SK-N-SH treated with all-trans-retinoic acid at 6 μM for 48 hours (cell line): ENCODE measurements at regions not wholly inside any gene's neighbourhood (a gene's known extent, or its start where the extent isn't known, plus 50 kb on each side); places are given as distances from the start of the nearest gene placed in this dataset.

Source experiments
- ATAC-seq: fragments of 200-7000 bp; cut with Tn5 transposase; 3 replicates; pipeline ENCODE4 v1.9.1; 2020; ENCODE audit warnings: mild to moderate bottlenecking, moderate library complexity
- ARNTL ChIP-seq: fragments of 450-650 bp; formaldehyde crosslinking; IDR thresholded peaks from 2 replicates; pipeline ENCODE4 v1.5.0; 2020; ENCODE audit warnings: low read depth, mild to moderate bottlenecking, moderate library complexity, borderline replicate concordance
- BACH2 ChIP-seq: fragments of 250-450 bp; sonication (Bioruptor Pico); IDR thresholded peaks from 2 replicates; pipeline ENCODE4 v1.9.0; 2021; ENCODE audit warnings: mild to moderate bottlenecking, borderline replicate concordance
- CSRNP3 ChIP-seq: fragments of 250-450 bp; sonication (Bioruptor Pico); IDR thresholded peaks from 2 replicates; pipeline ENCODE4 v1.5.1; 2021; ENCODE audit warnings: mild to moderate bottlenecking, moderate library complexity
- ESRRG ChIP-seq: fragments of 250-450 bp; sonication (Bioruptor Pico); IDR thresholded peaks from 2 replicates; pipeline ENCODE4 v1.6.1; 2021; ENCODE audit warnings: mild to moderate bottlenecking
- GLIS3 ChIP-seq: fragments of 250-450 bp; sonication (Bioruptor Pico); IDR thresholded peaks from 2 replicates; pipeline ENCODE4 v1.5.0; 2020; ENCODE audit warnings: mild to moderate bottlenecking, moderate library complexity
- ISL1 ChIP-seq: fragments of 250-450 bp; sonication (Bioruptor Pico); IDR thresholded peaks from 2 replicates; pipeline ENCODE4 v2.1.2; 2022; ENCODE audit warnings: mild to moderate bottlenecking, moderate library complexity
- OSR1 ChIP-seq: fragments of 250-450 bp; sonication (Bioruptor Pico); IDR thresholded peaks from 2 replicates; pipeline ENCODE4 v1.8.0; 2022; ENCODE audit warnings: moderate library complexity, mild to moderate bottlenecking, inconsistent platforms
- PATZ1 ChIP-seq: fragments of 250-450 bp; sonication (Bioruptor Pico); IDR thresholded peaks from 2 replicates; pipeline ENCODE4 v1.8.0; 2020; ENCODE audit warnings: mild to moderate bottlenecking, moderate library complexity, borderline replicate concordance
- POU6F1 ChIP-seq: fragments of 250-450 bp; sonication (Bioruptor Pico); IDR thresholded peaks from 2 replicates; pipeline ENCODE4 v1.8.0; 2021; ENCODE audit warnings: low read depth, mild to moderate bottlenecking, moderate library complexity, borderline replicate concordance
- PPARA ChIP-seq: fragments of 250-450 bp; sonication (Bioruptor Pico); IDR thresholded peaks from 2 replicates; pipeline ENCODE4 v1.5.0; 2020; ENCODE audit warnings: mild to moderate bottlenecking, borderline replicate concordance
- RARB ChIP-seq: fragments of 250-450 bp; sonication (Bioruptor Pico); IDR thresholded peaks from 2 replicates; pipeline ENCODE4 v1.8.0; 2021; ENCODE audit warnings: mild to moderate bottlenecking, moderate library complexity
- SNAI2 ChIP-seq: fragments of 250-450 bp; sonication (Bioruptor Pico); IDR thresholded peaks from 2 replicates; pipeline ENCODE4 v1.5.0; 2020; ENCODE audit warnings: mild to moderate bottlenecking, moderate library complexity
- TCF4 ChIP-seq: fragments of 250-450 bp; sonication (Bioruptor Pico); IDR thresholded peaks from 2 replicates; pipeline ENCODE4 v1.8.0; 2021; ENCODE audit warnings: mild to moderate bottlenecking, moderate library complexity, borderline replicate concordance
- TOX ChIP-seq: fragments of 250-450 bp; sonication (Bioruptor Pico); IDR thresholded peaks from 2 replicates; pipeline ENCODE4 v1.8.0; 2021; ENCODE audit warnings: mild to moderate bottlenecking, moderate library complexity, borderline replicate concordance
- ZC3H10 ChIP-seq: fragments of 250-450 bp; sonication (Bioruptor Pico); IDR thresholded peaks from 2 replicates; pipeline ENCODE4 v1.5.1; 2021; ENCODE audit warnings: mild to moderate bottlenecking, moderate library complexity
- ZFP3 ChIP-seq: fragments of 250-450 bp; sonication (Bioruptor Pico); IDR thresholded peaks from 2 replicates; pipeline ENCODE4 v1.5.0; 2020; ENCODE audit warnings: mild to moderate bottlenecking, moderate library complexity
- ZFP30 ChIP-seq: fragments of 450-650 bp; formaldehyde crosslinking; IDR thresholded peaks from 2 replicates; pipeline ENCODE4 v1.5.0; 2022; ENCODE audit warnings: mild to moderate bottlenecking, moderate library complexity
- ZNF8 ChIP-seq: fragments of 450-650 bp; formaldehyde crosslinking; IDR thresholded peaks from 2 replicates; pipeline ENCODE4 v1.5.0; 2020; ENCODE audit warnings: mild to moderate bottlenecking, moderate library complexity
- TF ChIP-seq, protein P1 (sequence below): fragments of 250-450 bp; sonication (Bioruptor Pico); IDR thresholded peaks from 2 replicates; pipeline ENCODE4 v1.5.0; 2020; ENCODE audit warnings: mild to moderate bottlenecking, moderate library complexity
- TF ChIP-seq, protein P2 (sequence below): fragments of 250-450 bp; sonication (Bioruptor Pico); IDR thresholded peaks from 2 replicates; pipeline ENCODE4 v1.5.1; 2020; ENCODE audit warnings: low read depth, mild to moderate bottlenecking, moderate library complexity

DNA sequence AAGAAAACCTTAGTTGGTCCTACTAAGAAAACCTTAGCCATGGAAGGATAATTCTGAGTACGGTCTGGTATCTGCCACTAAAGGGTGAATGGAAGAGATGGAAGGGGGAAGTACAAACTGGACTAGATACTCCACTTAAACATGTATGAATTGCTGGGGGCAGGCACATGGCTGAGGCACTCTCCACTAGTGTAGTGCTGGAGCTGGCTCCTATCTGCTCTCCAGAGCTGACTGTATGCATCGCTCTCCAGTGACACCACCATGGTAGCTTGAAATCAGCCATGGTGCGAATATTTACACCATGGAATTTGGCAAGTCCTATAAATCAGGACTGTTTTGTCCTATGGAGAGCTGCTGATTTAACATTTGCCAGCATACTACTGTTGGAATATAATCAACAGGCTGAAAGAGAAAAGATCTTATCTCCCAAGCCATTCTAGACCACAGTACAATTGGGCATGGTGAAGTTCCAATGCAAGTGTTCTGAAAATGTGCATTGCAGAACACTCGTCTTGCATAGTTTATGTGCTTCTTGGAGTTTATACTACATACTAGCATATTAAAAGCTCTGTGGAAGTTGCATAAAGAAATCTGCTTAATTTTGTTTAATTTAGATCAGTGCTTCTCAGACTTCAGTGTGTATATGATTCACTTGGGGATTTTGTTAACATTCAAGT is 277.4 kb downstream of the TDRD15 start:
- TF ChIP-seq PPARA (CRISPR knock-in tag) (no peak), ISL1 (no peak), GLIS3 (CRISPR knock-in tag) (no peak), ZFP30 (CRISPR knock-in tag) (no peak), ESRRG (CRISPR knock-in tag) (no peak), ZC3H10 (CRISPR knock-in tag) (no peak), POU6F1 (CRISPR knock-in tag) (no peak), SNAI2 (no peak), TCF4 (no peak), ZFP3 (CRISPR knock-in tag) (no peak), TOX (no peak), PATZ1 (CRISPR knock-in tag) (no peak), OSR1 (CRISPR knock-in tag) (no peak), BACH2 (CRISPR knock-in tag) (no peak)
- no peak for ATAC-seq

- TF ChIP-seq, protein P1, sequence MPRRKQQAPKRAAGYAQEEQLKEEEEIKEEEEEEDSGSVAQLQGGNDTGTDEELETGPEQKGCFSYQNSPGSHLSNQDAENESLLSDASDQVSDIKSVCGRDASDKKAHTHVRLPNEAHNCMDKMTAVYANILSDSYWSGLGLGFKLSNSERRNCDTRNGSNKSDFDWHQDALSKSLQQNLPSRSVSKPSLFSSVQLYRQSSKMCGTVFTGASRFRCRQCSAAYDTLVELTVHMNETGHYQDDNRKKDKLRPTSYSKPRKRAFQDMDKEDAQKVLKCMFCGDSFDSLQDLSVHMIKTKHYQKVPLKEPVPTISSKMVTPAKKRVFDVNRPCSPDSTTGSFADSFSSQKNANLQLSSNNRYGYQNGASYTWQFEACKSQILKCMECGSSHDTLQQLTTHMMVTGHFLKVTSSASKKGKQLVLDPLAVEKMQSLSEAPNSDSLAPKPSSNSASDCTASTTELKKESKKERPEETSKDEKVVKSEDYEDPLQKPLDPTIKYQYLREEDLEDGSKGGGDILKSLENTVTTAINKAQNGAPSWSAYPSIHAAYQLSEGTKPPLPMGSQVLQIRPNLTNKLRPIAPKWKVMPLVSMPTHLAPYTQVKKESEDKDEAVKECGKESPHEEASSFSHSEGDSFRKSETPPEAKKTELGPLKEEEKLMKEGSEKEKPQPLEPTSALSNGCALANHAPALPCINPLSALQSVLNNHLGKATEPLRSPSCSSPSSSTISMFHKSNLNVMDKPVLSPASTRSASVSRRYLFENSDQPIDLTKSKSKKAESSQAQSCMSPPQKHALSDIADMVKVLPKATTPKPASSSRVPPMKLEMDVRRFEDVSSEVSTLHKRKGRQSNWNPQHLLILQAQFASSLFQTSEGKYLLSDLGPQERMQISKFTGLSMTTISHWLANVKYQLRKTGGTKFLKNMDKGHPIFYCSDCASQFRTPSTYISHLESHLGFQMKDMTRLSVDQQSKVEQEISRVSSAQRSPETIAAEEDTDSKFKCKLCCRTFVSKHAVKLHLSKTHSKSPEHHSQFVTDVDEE (CRISPR knock-in tag), result peak; percentile 69
- TF ChIP-seq ARNTL (CRISPR knock-in tag) (peak; percentile 56; the same call in 1 of the 2 replicates), TCF4 (peak; percentile 96), PATZ1 (CRISPR knock-in tag) (no peak), PPARA (CRISPR knock-in tag) (0 out of 2 replicates have a peak, but pooled peaks have one; percentile 19), SNAI2 (0 out of 2 replicates have a peak, but pooled peaks have one; percentile 39), CSRNP3 (CRISPR knock-in tag) (no peak)
- ATAC-seq, result no peak
These were observed 280.4 kb downstream of the TDRD15 start for GRCh38 chr2:21404137-21404536.

- TF ChIP-seq ZC3H10 (CRISPR knock-in tag) (no peak), ZNF8 (CRISPR knock-in tag) (no peak), ARNTL (CRISPR knock-in tag) (no peak), BACH2 (CRISPR knock-in tag) (no peak), ZFP30 (CRISPR knock-in tag) (no peak), RARB (CRISPR knock-in tag) (no peak), ISL1 (no peak), SNAI2 (no peak), TOX (no peak), ZFP3 (CRISPR knock-in tag) (no peak)
- TF ChIP-seq, protein P2, sequence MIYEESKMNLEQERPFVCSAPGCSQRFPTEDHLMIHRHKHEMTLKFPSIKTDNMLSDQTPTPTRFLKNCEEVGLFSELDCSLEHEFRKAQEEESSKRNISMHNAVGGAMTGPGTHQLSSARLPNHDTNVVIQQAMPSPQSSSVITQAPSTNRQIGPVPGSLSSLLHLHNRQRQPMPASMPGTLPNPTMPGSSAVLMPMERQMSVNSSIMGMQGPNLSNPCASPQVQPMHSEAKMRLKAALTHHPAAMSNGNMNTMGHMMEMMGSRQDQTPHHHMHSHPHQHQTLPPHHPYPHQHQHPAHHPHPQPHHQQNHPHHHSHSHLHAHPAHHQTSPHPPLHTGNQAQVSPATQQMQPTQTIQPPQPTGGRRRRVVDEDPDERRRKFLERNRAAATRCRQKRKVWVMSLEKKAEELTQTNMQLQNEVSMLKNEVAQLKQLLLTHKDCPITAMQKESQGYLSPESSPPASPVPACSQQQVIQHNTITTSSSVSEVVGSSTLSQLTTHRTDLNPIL (CRISPR knock-in tag), result no peak
- no peak for ATAC-seq
These were observed 281.3 kb downstream of the TDRD15 start for GRCh38 chr2:21404827-21405625.
